Neural progenitor cell (in vitro differentiated cells): ENCODE measurements at regions not wholly inside any gene's neighbourhood (a gene's known extent, or its start where the extent isn't known, plus 50 kb on each side); places are given as distances from the start of the nearest gene placed in this dataset.

Experiments
- DNase-seq: peaks from one replicate; pipeline ENCODE4 v3.0.0-alpha.2; 2016; ENCODE audit warnings: low spot score
- H2AFZ ChIP-seq: fragments of 200-600 bp; sonication (generic); replicated peaks from 2 replicates; pipeline ENCODE4 v1.6.1; 2016; ENCODE audit warnings: antibody characterized with exemption
- H3F3A ChIP-seq: fragments of 200-600 bp; sonication (generic); 2 replicates; pipeline ENCODE4 v1.6.1; 2016; ENCODE audit warnings: antibody characterized with exemption, low read depth
- H3K27ac ChIP-seq: fragments of 200-600 bp; sonication (generic); 2 replicates; pipeline ENCODE4 v1.5.1; 2016; ENCODE audit warnings: mild to moderate bottlenecking
- H3K27me3 ChIP-seq: fragments of 200-600 bp; sonication (generic); 2 replicates; pipeline ENCODE4 v1.6.1; 2016; ENCODE audit warnings: mild to moderate bottlenecking, moderate library complexity
- H3K36me3 ChIP-seq: fragments of 200-600 bp; sonication (generic); 2 replicates; pipeline ENCODE4 v1.5.1; 2016
- H3K4me1 ChIP-seq: fragments of 200-600 bp; sonication (generic); 2 replicates; pipeline ENCODE4 v1.6.1; 2016; ENCODE audit warnings: mixed run types
- H3K4me2 ChIP-seq: fragments of 200-600 bp; sonication (generic); 2 replicates; pipeline ENCODE4 v1.6.1; 2016
- H3K4me3 ChIP-seq: fragments of 200-600 bp; sonication (generic); 2 replicates; pipeline ENCODE4 v1.5.1; 2016
- H3K79me2 ChIP-seq: fragments of 200-600 bp; sonication (generic); 2 replicates; pipeline ENCODE4 v1.6.1; 2016; ENCODE audit warnings: low read depth
- H3K9ac ChIP-seq: fragments of 200-600 bp; sonication (generic); 2 replicates; pipeline ENCODE4 v1.6.1; 2016
- H3K9me3 ChIP-seq: fragments of 200-600 bp; sonication (generic); 2 replicates; pipeline ENCODE4 v1.5.1; 2016; ENCODE audit warnings: low read depth
- H4K20me1 ChIP-seq: fragments of 200-600 bp; sonication (generic); 2 replicates; pipeline ENCODE4 v1.6.1; 2016; ENCODE audit warnings: low read depth
- H3K27ac Mint-ChIP-seq: 3 replicates; pipeline ENCODE4 v1.8.0; 2021; ENCODE audit warnings: mixed read lengths
- H3K27me3 Mint-ChIP-seq: 2 replicates; pipeline ENCODE4 v1.8.0; 2022; ENCODE audit warnings: low read depth, mild to moderate bottlenecking, inconsistent platforms, moderate library complexity, mixed read lengths; ENCODE audit not compliant: insufficient read depth
- H3K36me3 Mint-ChIP-seq: 3 replicates; pipeline ENCODE4 v1.8.0; 2021; ENCODE audit warnings: mixed read lengths
- H3K4me1 Mint-ChIP-seq: 3 replicates; pipeline ENCODE4 v1.8.0; 2021; ENCODE audit warnings: mixed read lengths
- H3K4me3 Mint-ChIP-seq: 3 replicates; pipeline ENCODE4 v1.8.0; 2021; ENCODE audit warnings: mild to moderate bottlenecking, moderate library complexity, mixed read lengths
- H3K9me3 Mint-ChIP-seq: 3 replicates; pipeline ENCODE4 v1.8.0; 2020; ENCODE audit warnings: mixed read lengths
- EZH2 ChIP-seq: fragments of 200-600 bp; sonication (generic); IDR thresholded peaks from 2 replicates; pipeline ENCODE4 v1.6.1; 2017; ENCODE audit warnings: antibody characterized with exemption, mild to moderate bottlenecking, moderate library complexity
- EZH2phosphoT487 ChIP-seq: fragments of 200-600 bp; sonication (generic); IDR thresholded peaks from 2 replicates; pipeline ENCODE4 v1.6.1; 2017; ENCODE audit warnings: antibody characterized with exemption
- TF ChIP-seq, protein P1 (sequence below): fragments of 200-600 bp; sonication (generic); IDR thresholded peaks from 2 replicates; pipeline ENCODE4 v1.5.1; 2017; ENCODE audit warnings: antibody characterized with exemption, mild to moderate bottlenecking

DNA sequence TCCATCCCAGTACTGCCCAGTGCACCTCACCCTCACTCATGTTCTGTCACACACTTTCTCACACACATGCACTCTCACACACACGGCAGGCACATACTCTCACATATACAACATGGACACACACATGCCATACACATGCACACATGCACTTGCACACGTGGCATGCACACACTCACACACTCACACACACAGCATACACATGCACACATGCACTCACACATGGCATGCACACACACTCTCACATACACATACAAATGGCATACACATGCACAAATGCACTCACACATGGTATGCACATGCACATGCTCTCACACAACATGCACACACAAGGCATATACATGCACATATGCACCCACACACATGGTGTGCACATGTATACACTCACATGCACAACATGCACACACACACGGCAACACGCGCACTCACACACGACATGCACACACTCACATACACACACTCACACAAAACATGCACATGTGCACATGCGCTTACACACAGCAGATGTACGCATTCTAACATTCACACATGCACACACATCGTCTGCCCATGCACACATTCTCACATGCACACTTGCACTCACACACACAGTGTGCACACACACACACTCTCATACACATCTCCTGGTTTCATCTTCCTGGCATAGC, 131.7 kb upstream of the THBS2 start:
- H3K9ac ChIP-seq = no peak overlapping the region
- H4K20me1 ChIP-seq = no peaks in the 10 kb centered on the region
- H3K27ac ChIP-seq = no peak overlapping the region
- no peaks in the 10 kb centered on the region for H3F3A ChIP-seq
- TF ChIP-seq EZH2phosphoT487 (no peak), EZH2 (no peak)
- TF ChIP-seq, protein P1, sequence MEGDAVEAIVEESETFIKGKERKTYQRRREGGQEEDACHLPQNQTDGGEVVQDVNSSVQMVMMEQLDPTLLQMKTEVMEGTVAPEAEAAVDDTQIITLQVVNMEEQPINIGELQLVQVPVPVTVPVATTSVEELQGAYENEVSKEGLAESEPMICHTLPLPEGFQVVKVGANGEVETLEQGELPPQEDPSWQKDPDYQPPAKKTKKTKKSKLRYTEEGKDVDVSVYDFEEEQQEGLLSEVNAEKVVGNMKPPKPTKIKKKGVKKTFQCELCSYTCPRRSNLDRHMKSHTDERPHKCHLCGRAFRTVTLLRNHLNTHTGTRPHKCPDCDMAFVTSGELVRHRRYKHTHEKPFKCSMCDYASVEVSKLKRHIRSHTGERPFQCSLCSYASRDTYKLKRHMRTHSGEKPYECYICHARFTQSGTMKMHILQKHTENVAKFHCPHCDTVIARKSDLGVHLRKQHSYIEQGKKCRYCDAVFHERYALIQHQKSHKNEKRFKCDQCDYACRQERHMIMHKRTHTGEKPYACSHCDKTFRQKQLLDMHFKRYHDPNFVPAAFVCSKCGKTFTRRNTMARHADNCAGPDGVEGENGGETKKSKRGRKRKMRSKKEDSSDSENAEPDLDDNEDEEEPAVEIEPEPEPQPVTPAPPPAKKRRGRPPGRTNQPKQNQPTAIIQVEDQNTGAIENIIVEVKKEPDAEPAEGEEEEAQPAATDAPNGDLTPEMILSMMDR = no peak
- no peak overlapping the region for H3K4me3 ChIP-seq
- peaks cover 5% of the 10 kb centered on the region for H3K9me3 Mint-ChIP-seq
- H3K27me3 Mint-ChIP-seq = no peaks in the 10 kb centered on the region
- no peak overlapping the region for H3K4me2 ChIP-seq
- H3K27me3 ChIP-seq = no peaks in the 10 kb centered on the region
- no peak for DNase-seq
- H3K36me3 Mint-ChIP-seq = no peaks in the 10 kb centered on the region
- H3K27ac Mint-ChIP-seq = no peak overlapping the region
- H3K4me1 ChIP-seq = peaks cover 5% of the 10 kb centered on the region
- no peaks in the 10 kb centered on the region for H3K79me2 ChIP-seq
- H2AFZ ChIP-seq = peak overlapping the region; percentile 55
- H3K9me3 ChIP-seq = no peaks in the 10 kb centered on the region
- H3K4me3 Mint-ChIP-seq = no peak overlapping the region
- H3K36me3 ChIP-seq = no peaks in the 10 kb centered on the region
- H3K4me1 Mint-ChIP-seq = peaks cover 14% of the 10 kb centered on the region

DNA sequence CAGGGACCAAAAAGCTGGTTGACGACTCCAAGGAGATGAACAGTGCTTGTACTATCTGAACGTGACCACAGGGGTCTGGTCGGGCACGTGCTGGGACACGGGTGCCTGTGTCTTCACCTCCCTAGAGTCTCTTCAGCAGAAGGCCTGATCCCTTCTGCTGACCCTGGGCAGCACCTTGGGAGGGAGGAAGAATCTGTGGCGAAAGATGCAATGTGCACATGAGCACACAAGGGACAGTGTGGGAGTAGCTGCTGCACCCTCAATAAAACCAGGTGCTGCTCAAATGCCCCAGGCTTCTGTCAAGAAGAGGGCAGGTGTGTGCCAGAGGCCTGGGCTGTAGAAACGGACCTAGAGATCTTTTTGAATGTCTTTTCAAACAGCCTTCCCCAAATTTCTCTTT, 130.6 kb upstream of the THBS2 start:
- Histone ChIP-seq H3K4me1 (peaks cover 5% of the 10 kb centered on the region), H4K20me1 (no peaks in the 10 kb centered on the region), H2AFZ (no peak overlapping the region), H3K4me3 (no peak overlapping the region), H3K36me3 (no peaks in the 10 kb centered on the region), H3K27me3 (no peaks in the 10 kb centered on the region), H3K27ac (no peak overlapping the region), H3K9ac (no peak overlapping the region), H3K4me2 (no peak overlapping the region), H3K9me3 (no peaks in the 10 kb centered on the region), H3F3A (no peaks in the 10 kb centered on the region), H3K79me2 (no peaks in the 10 kb centered on the region)
- Mint-ChIP-seq H3K4me1 (peaks cover 14% of the 10 kb centered on the region), H3K36me3 (no peaks in the 10 kb centered on the region), H3K27ac (no peak overlapping the region), H3K9me3 (no peaks in the 10 kb centered on the region), H3K27me3 (no peaks in the 10 kb centered on the region), H3K4me3 (no peak overlapping the region)
- no peak for DNase-seq
- TF ChIP-seq EZH2 (no peak), EZH2phosphoT487 (no peak)
- TF ChIP-seq, protein P1 = no peak

DNA sequence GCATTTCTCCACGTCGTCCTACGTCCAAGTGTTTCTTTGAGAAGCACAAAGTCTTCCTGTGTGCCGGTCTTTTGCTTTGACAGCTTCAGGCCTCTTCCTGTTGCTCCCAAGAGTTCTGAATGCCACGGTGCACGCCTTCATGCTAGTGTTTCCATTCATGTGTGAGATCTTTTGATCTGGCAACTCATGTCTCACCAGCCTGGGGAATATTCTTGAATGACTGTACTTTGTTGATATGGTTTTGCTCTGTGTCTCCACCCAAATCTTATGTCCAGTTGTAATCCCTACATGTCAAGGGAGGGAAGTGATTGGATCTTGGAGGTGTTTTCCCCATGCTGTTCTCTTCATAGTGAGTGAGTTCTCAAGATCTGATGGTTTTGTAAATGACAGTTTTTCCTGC, 129.6 kb upstream of the THBS2 start:
- no peaks in the 10 kb centered on the region for H3K79me2 ChIP-seq
- TF ChIP-seq EZH2 (no peak), EZH2phosphoT487 (no peak)
- TF ChIP-seq, protein P1 = no peak
- Mint-ChIP-seq H3K4me1 (peaks cover 14% of the 10 kb centered on the region), H3K36me3 (no peaks in the 10 kb centered on the region), H3K9me3 (no peaks in the 10 kb centered on the region), H3K27ac (no peak overlapping the region), H3K27me3 (no peaks in the 10 kb centered on the region), H3K4me3 (no peak overlapping the region)
- no peak overlapping the region for H3K4me3 ChIP-seq
- H3K9me3 ChIP-seq = no peaks in the 10 kb centered on the region
- no peaks in the 10 kb centered on the region for H3K36me3 ChIP-seq
- DNase-seq = no peak
- no peak overlapping the region for H3K4me2 ChIP-seq
- H3K9ac ChIP-seq = no peak overlapping the region
- no peak overlapping the region for H3K27ac ChIP-seq
- H2AFZ ChIP-seq = no peak overlapping the region
- H3K27me3 ChIP-seq = no peaks in the 10 kb centered on the region
- no peaks in the 10 kb centered on the region for H3F3A ChIP-seq
- H4K20me1 ChIP-seq = no peaks in the 10 kb centered on the region
- H3K4me1 ChIP-seq = peaks cover 5% of the 10 kb centered on the region
